Testis (tissue), 2 donors: ENCODE measurements at regions not wholly inside any gene's neighbourhood (a gene's known extent, or its start where the extent isn't known, plus 50 kb on each side); places are given as distances from the start of the nearest gene placed in this dataset.

Experiments
- POLR2A ChIP-seq: fragments of 450-650 bp; IDR thresholded peaks from one replicate; pipeline ENCODE4 v1.6.1; 2017; ENCODE audit warnings: antibody characterized with exemption, mild to moderate bottlenecking, moderate library complexity
- TF ChIP-seq, protein P1 (sequence below), 3 experiments: fragments of 450-650 bp in 2 of 3; fragments of 200-600 bp in 1 of 3; sonication (generic) in 1 of 3; IDR thresholded peaks; one replicate each; pipeline ENCODE4 v1.5.1; 2016 to 2019; ENCODE audit warnings: antibody characterized with exemption in 3 of 3, mild to moderate bottlenecking in 2 of 3, moderate library complexity in 1 of 3

DNA sequence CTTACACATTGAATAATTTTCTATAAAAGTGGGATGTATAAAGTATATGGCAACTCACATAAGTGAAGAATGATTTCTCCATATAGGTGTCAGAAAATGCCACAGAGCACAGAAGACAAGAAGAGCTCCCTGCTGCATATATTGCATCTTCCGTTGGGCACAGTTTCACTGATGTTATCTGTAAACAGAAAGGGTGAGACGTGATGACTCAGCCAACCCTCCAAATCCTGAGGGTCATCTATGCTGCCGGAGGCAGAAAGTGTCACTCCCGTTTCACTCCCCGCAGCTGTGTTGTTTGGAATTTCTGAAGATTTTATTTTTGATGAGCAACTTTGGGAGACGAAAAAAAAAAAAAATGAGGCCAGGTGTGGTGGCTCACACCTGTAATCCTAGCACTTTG is 644.1 kb downstream of the C6orf118 start:
- TF ChIP-seq POLR2A: no peak
- TF ChIP-seq, protein P1, sequence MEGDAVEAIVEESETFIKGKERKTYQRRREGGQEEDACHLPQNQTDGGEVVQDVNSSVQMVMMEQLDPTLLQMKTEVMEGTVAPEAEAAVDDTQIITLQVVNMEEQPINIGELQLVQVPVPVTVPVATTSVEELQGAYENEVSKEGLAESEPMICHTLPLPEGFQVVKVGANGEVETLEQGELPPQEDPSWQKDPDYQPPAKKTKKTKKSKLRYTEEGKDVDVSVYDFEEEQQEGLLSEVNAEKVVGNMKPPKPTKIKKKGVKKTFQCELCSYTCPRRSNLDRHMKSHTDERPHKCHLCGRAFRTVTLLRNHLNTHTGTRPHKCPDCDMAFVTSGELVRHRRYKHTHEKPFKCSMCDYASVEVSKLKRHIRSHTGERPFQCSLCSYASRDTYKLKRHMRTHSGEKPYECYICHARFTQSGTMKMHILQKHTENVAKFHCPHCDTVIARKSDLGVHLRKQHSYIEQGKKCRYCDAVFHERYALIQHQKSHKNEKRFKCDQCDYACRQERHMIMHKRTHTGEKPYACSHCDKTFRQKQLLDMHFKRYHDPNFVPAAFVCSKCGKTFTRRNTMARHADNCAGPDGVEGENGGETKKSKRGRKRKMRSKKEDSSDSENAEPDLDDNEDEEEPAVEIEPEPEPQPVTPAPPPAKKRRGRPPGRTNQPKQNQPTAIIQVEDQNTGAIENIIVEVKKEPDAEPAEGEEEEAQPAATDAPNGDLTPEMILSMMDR (IDR thresholded peaks at IDR 0.05): no peak
